ENCODE measurements at regions not wholly inside any gene's neighbourhood (a gene's known extent, or its start where the extent isn't known, plus 50 kb on each side); places are given as distances from the start of the nearest gene placed in this dataset.

DNA sequence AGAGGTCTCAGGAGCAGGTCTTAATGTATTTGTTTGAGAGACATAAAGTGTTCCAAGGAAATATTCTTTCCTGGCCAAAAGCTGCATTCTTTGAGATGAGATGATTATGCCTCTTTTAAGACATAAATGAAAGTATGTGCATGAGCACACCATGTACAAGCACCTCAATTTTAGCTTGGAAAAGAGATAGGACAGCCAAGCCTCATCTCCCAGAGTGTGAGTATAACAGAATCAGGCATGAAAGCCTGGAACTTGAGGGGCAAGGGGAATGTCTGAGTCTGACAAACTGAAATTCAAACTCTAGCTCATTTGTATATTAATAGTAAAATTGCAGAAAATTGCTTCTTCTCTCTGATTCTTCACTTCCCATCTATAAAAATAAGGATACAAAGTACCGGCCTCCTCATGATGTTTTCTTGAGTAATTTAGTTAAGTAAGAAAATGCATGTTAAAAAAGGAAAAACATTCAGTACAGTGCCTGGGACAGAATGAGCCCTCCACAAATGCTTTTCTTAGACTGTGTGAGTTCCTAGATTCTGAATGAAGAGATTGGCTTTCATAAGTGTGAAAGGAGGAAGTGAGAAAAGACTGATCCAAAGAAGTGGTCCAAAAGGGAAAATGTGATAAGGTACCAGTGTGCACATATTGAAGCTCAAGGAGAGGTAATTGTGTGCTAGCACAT lies 1260.9 kb upstream of the SORCS1 start:
- no peaks in the 10 kb centered on the region for H3K9me3 ChIP-seq (ENCODE audit: control insufficient read depth in 1 of 2, low read length in 2 of 2)
- no peaks in the 10 kb centered on the region for H3K27me3 ChIP-seq (ENCODE audit: control insufficient read depth in 1 of 2, insufficient read depth in 2 of 2, low read length in 2 of 2)
- no peak overlapping the region for H3K9ac ChIP-seq (ENCODE audit: low read depth in 1 of 2, low read length in 2 of 2)
- no peaks in the 10 kb centered on the region for H3K4me1 ChIP-seq (ENCODE audit: control insufficient read depth in 1 of 2, insufficient read depth in 2 of 2, low read length in 2 of 2)
- no peak overlapping the region for H3K27ac ChIP-seq (ENCODE audit: low read depth, low read length)
- H3K4me3 ChIP-seq (ENCODE audit: low read depth in 1 of 2, low read length in 2 of 2) = no peak overlapping the region
- H3K36me3 ChIP-seq (ENCODE audit: control insufficient read depth in 1 of 2, insufficient read depth in 2 of 2, low read length in 2 of 2) = no peaks in the 10 kb centered on the region

DNA sequence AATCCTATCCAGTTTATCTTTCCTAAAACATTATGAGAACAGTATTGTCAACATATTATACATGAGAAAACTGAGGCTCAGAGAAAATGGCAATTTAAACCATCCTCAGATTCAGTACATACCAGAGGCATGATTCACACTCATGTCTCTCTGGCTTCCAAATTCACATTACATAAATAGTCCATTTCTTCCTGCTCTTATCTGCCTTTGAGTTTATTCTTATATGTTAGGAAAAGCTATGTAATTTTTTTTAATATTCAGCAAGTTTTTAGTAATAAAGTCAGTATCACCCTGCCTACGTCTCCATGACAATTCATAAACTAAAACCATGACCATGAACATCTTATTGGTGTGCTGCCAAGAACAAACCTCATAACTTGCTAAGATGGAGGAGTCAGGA lies 1260.2 kb upstream of the SORCS1 start:
- H3K36me3 ChIP-seq (ENCODE audit: control insufficient read depth in 1 of 2, insufficient read depth in 2 of 2, low read length in 2 of 2) = no peaks in the 10 kb centered on the region
- H3K9me3 ChIP-seq (ENCODE audit: control insufficient read depth in 1 of 2, low read length in 2 of 2) = no peaks in the 10 kb centered on the region
- no peak overlapping the region for H3K9ac ChIP-seq (ENCODE audit: low read depth in 1 of 2, low read length in 2 of 2)
- no peaks in the 10 kb centered on the region for H3K27me3 ChIP-seq (ENCODE audit: control insufficient read depth in 1 of 2, insufficient read depth in 2 of 2, low read length in 2 of 2)
- no peak overlapping the region for H3K27ac ChIP-seq (ENCODE audit: low read depth, low read length)
- H3K4me1 ChIP-seq (ENCODE audit: control insufficient read depth in 1 of 2, insufficient read depth in 2 of 2, low read length in 2 of 2) = no peaks in the 10 kb centered on the region
- H3K4me3 ChIP-seq (ENCODE audit: low read depth in 1 of 2, low read length in 2 of 2) = no peak overlapping the region

- H3K9ac ChIP-seq (ENCODE audit: low read depth in 1 of 2, low read length in 2 of 2) = no peak overlapping the region
- no peak overlapping the region for H3K27ac ChIP-seq (ENCODE audit: low read depth, low read length)
- H3K9me3 ChIP-seq (ENCODE audit: control insufficient read depth in 1 of 2, low read length in 2 of 2) = no peaks in the 10 kb centered on the region
These were observed 1257.8 kb upstream of the SORCS1 start for GRCh38 chr10:108422286-108422685.

DNA sequence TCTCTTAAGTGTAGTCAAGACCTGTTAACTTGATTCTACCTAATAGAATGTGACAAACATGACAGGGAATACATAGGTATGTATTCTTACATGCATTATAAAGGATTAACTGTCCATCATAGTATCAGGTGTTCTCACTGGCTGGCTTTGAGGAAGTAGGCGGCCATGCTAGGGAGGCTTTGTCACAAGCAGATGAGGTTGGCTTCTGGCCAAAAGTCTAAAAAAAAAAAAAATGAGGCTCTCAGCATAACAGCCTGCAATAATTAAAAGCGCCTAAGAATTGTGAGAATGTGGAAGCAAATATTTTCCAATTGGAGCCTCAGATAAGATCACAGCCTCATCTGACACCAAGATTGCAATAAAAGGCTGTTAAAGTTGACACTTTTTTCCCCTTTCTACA lies 1256.8 kb upstream of the SORCS1 start:
- Histone ChIP-seq H3K27me3 (ENCODE audit: control insufficient read depth in 1 of 2, insufficient read depth in 2 of 2, low read length in 2 of 2) (no peaks in the 10 kb centered on the region), H3K9ac (ENCODE audit: low read depth in 1 of 2, low read length in 2 of 2) (no peak overlapping the region), H3K4me3 (ENCODE audit: low read depth in 1 of 2, low read length in 2 of 2) (no peak overlapping the region), H3K9me3 (ENCODE audit: control insufficient read depth in 1 of 2, low read length in 2 of 2) (no peaks in the 10 kb centered on the region), H3K27ac (ENCODE audit: low read depth, low read length) (no peak overlapping the region), H3K36me3 (ENCODE audit: control insufficient read depth in 1 of 2, insufficient read depth in 2 of 2, low read length in 2 of 2) (no peaks in the 10 kb centered on the region), H3K4me1 (ENCODE audit: control insufficient read depth in 1 of 2, insufficient read depth in 2 of 2, low read length in 2 of 2) (no peaks in the 10 kb centered on the region)

More at GRCh38 chr10:108422286-108422685, 1257.8 kb upstream of the SORCS1 start:
- H3K36me3 ChIP-seq (ENCODE audit: control insufficient read depth in 1 of 2, insufficient read depth in 2 of 2, low read length in 2 of 2) = no peaks in the 10 kb centered on the region
- no peak overlapping the region for H3K4me3 ChIP-seq (ENCODE audit: low read depth in 1 of 2, low read length in 2 of 2)
- no peaks in the 10 kb centered on the region for H3K27me3 ChIP-seq (ENCODE audit: control insufficient read depth in 1 of 2, insufficient read depth in 2 of 2, low read length in 2 of 2)
- H3K4me1 ChIP-seq (ENCODE audit: control insufficient read depth in 1 of 2, insufficient read depth in 2 of 2, low read length in 2 of 2) = no peaks in the 10 kb centered on the region

GRCh38 chr10:108413954-108414353 lies 1249.4 kb upstream of the SORCS1 start:
- no peak overlapping the region for H3K27ac ChIP-seq (ENCODE audit: low read depth, low read length)
- H3K27me3 ChIP-seq (ENCODE audit: control insufficient read depth in 1 of 2, insufficient read depth in 2 of 2, low read length in 2 of 2) = no peaks in the 10 kb centered on the region
- no peak overlapping the region for H3K4me3 ChIP-seq (ENCODE audit: low read depth in 1 of 2, low read length in 2 of 2)
- no peaks in the 10 kb centered on the region for H3K36me3 ChIP-seq (ENCODE audit: control insufficient read depth in 1 of 2, insufficient read depth in 2 of 2, low read length in 2 of 2)
- no peak overlapping the region for H3K9ac ChIP-seq (ENCODE audit: low read depth in 1 of 2, low read length in 2 of 2)
- no peaks in the 10 kb centered on the region for H3K4me1 ChIP-seq (ENCODE audit: control insufficient read depth in 1 of 2, insufficient read depth in 2 of 2, low read length in 2 of 2)
- H3K9me3 ChIP-seq (ENCODE audit: control insufficient read depth in 1 of 2, low read length in 2 of 2) = no peaks in the 10 kb centered on the region

- H3K36me3 ChIP-seq (ENCODE audit: control insufficient read depth in 1 of 2, insufficient read depth in 2 of 2, low read length in 2 of 2) = no peaks in the 10 kb centered on the region
- no peaks in the 10 kb centered on the region for H3K9me3 ChIP-seq (ENCODE audit: control insufficient read depth in 1 of 2, low read length in 2 of 2)
- H3K27me3 ChIP-seq (ENCODE audit: control insufficient read depth in 1 of 2, insufficient read depth in 2 of 2, low read length in 2 of 2) = no peaks in the 10 kb centered on the region
- H3K27ac ChIP-seq (ENCODE audit: low read depth, low read length) = no peak overlapping the region
- no peak overlapping the region for H3K4me3 ChIP-seq (ENCODE audit: low read depth in 1 of 2, low read length in 2 of 2)
- no peaks in the 10 kb centered on the region for H3K4me1 ChIP-seq (ENCODE audit: control insufficient read depth in 1 of 2, insufficient read depth in 2 of 2, low read length in 2 of 2)
- no peak overlapping the region for H3K9ac ChIP-seq (ENCODE audit: low read depth in 1 of 2, low read length in 2 of 2)
These were observed 1247.8 kb upstream of the SORCS1 start for GRCh38 chr10:108412323-108412722.

DNA sequence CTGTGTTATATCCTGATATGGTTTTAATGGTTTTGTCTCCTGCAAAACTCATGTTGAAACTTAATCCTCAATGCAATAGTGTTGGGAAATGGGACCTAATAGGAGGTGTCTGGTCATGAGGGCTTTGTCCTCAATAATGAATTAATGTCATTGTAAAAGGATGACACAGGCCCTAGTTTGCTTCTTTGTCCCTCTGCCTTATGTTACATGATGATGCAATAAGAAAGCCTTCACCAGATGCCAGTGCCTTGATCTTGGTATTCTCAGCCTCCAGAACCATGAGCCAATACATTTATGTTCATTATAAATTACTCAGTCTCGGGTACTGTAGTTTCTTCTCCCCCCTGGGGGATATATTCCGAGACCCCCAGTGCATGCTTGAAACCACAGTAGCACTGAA lies 1247.4 kb upstream of the SORCS1 start:
- H3K36me3 ChIP-seq (ENCODE audit: control insufficient read depth in 1 of 2, insufficient read depth in 2 of 2, low read length in 2 of 2) = no peaks in the 10 kb centered on the region
- H3K9me3 ChIP-seq (ENCODE audit: control insufficient read depth in 1 of 2, low read length in 2 of 2) = no peaks in the 10 kb centered on the region
- H3K9ac ChIP-seq (ENCODE audit: low read depth in 1 of 2, low read length in 2 of 2) = no peak overlapping the region
- no peak overlapping the region for H3K4me3 ChIP-seq (ENCODE audit: low read depth in 1 of 2, low read length in 2 of 2)
- no peaks in the 10 kb centered on the region for H3K27me3 ChIP-seq (ENCODE audit: control insufficient read depth in 1 of 2, insufficient read depth in 2 of 2, low read length in 2 of 2)
- no peak overlapping the region for H3K27ac ChIP-seq (ENCODE audit: low read depth, low read length)
- no peaks in the 10 kb centered on the region for H3K4me1 ChIP-seq (ENCODE audit: control insufficient read depth in 1 of 2, insufficient read depth in 2 of 2, low read length in 2 of 2)

DNA sequence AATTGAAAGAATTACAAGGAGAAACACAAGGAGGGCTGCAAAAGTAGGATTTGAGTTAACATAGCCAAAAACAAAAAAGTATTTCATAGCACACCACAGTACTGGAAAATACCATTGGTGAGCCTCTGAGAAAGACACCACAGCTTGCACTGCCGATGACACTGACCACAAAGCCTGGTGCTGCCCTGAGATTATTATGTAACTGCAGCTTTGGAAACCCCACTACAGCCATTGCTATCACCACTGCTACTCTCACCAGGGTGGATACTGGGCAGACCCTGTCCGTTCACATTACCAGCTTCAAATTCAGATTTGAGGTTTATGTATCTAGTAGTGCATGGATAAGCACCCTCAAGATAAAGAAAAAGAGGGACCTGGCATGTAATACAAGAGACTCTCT lies 1246.7 kb upstream of the SORCS1 start:
- Histone ChIP-seq H3K36me3 (ENCODE audit: control insufficient read depth in 1 of 2, insufficient read depth in 2 of 2, low read length in 2 of 2) (no peaks in the 10 kb centered on the region), H3K4me3 (ENCODE audit: low read depth in 1 of 2, low read length in 2 of 2) (no peak overlapping the region), H3K9me3 (ENCODE audit: control insufficient read depth in 1 of 2, low read length in 2 of 2) (no peaks in the 10 kb centered on the region), H3K4me1 (ENCODE audit: control insufficient read depth in 1 of 2, insufficient read depth in 2 of 2, low read length in 2 of 2) (no peaks in the 10 kb centered on the region), H3K27ac (ENCODE audit: low read depth, low read length) (no peak overlapping the region), H3K9ac (ENCODE audit: low read depth in 1 of 2, low read length in 2 of 2) (no peak overlapping the region), H3K27me3 (ENCODE audit: control insufficient read depth in 1 of 2, insufficient read depth in 2 of 2, low read length in 2 of 2) (no peaks in the 10 kb centered on the region)

GRCh38 chr10:108410236-108410635 lies 1245.7 kb upstream of the SORCS1 start:
- no peaks in the 10 kb centered on the region for H3K4me1 ChIP-seq (ENCODE audit: control insufficient read depth in 1 of 2, insufficient read depth in 2 of 2, low read length in 2 of 2)
- H3K27me3 ChIP-seq (ENCODE audit: control insufficient read depth in 1 of 2, insufficient read depth in 2 of 2, low read length in 2 of 2) = no peaks in the 10 kb centered on the region
- H3K9me3 ChIP-seq (ENCODE audit: control insufficient read depth in 1 of 2, low read length in 2 of 2) = no peaks in the 10 kb centered on the region
- H3K36me3 ChIP-seq (ENCODE audit: control insufficient read depth in 1 of 2, insufficient read depth in 2 of 2, low read length in 2 of 2) = no peaks in the 10 kb centered on the region
- no peak overlapping the region for H3K4me3 ChIP-seq (ENCODE audit: low read depth in 1 of 2, low read length in 2 of 2)
- no peak overlapping the region for H3K9ac ChIP-seq (ENCODE audit: low read depth in 1 of 2, low read length in 2 of 2)
- H3K27ac ChIP-seq (ENCODE audit: low read depth, low read length) = no peak overlapping the region

GRCh38 chr10:108409306-108409705 lies 1244.8 kb upstream of the SORCS1 start:
- no peak overlapping the region for H3K9ac ChIP-seq (ENCODE audit: low read depth in 1 of 2, low read length in 2 of 2)
- no peaks in the 10 kb centered on the region for H3K27me3 ChIP-seq (ENCODE audit: control insufficient read depth in 1 of 2, insufficient read depth in 2 of 2, low read length in 2 of 2)
- H3K9me3 ChIP-seq (ENCODE audit: control insufficient read depth in 1 of 2, low read length in 2 of 2) = no peaks in the 10 kb centered on the region
- H3K27ac ChIP-seq (ENCODE audit: low read depth, low read length) = no peak overlapping the region
- H3K36me3 ChIP-seq (ENCODE audit: control insufficient read depth in 1 of 2, insufficient read depth in 2 of 2, low read length in 2 of 2) = no peaks in the 10 kb centered on the region
- no peaks in the 10 kb centered on the region for H3K4me1 ChIP-seq (ENCODE audit: control insufficient read depth in 1 of 2, insufficient read depth in 2 of 2, low read length in 2 of 2)
- H3K4me3 ChIP-seq (ENCODE audit: low read depth in 1 of 2, low read length in 2 of 2) = no peak overlapping the region

GRCh38 chr10:108404155-108404554 lies 1239.6 kb upstream of the SORCS1 start:
- Histone ChIP-seq H3K4me1 (ENCODE audit: control insufficient read depth in 1 of 2, insufficient read depth in 2 of 2, low read length in 2 of 2) (no peaks in the 10 kb centered on the region), H3K27me3 (ENCODE audit: control insufficient read depth in 1 of 2, insufficient read depth in 2 of 2, low read length in 2 of 2) (no peaks in the 10 kb centered on the region), H3K4me3 (ENCODE audit: low read depth in 1 of 2, low read length in 2 of 2) (no peak overlapping the region), H3K9me3 (ENCODE audit: control insufficient read depth in 1 of 2, low read length in 2 of 2) (peaks cover 0 to 6% of the 10 kb centered on the region in 2 donors), H3K9ac (ENCODE audit: low read depth in 1 of 2, low read length in 2 of 2) (no peak overlapping the region), H3K27ac (ENCODE audit: low read depth, low read length) (no peak overlapping the region), H3K36me3 (ENCODE audit: control insufficient read depth in 1 of 2, insufficient read depth in 2 of 2, low read length in 2 of 2) (no peaks in the 10 kb centered on the region)

All from duodenal mucosa (tissue), 2 donors.